GM12891 (cell line): ENCODE measurements at regions not wholly inside any gene's neighbourhood (a gene's known extent, or its start where the extent isn't known, plus 50 kb on each side); places are given as distances from the start of the nearest gene placed in this dataset.

Source experiments
- PAX5 ChIP-seq: IDR thresholded peaks from 2 replicates; pipeline ENCODE4 v1.6.1; 2011; ENCODE audit warnings: low read length, moderate library complexity, mild to moderate bottlenecking; ENCODE audit not compliant: insufficient read depth, severe bottlenecking
- TAF1 ChIP-seq: IDR thresholded peaks from 2 replicates; pipeline ENCODE4 v1.6.1; 2011; ENCODE audit warnings: low read depth, low read length, control low read depth

- TF ChIP-seq PAX5 = no peak
- TF ChIP-seq TAF1 = no peak
Measured at GRCh38 chr9:84212246-84212645, 128.3 kb downstream of the SLC28A3 start.
